K562 (cell line): ENCODE measurements at regions not wholly inside any gene's neighbourhood (a gene's known extent, or its start where the extent isn't known, plus 50 kb on each side); places are given as distances from the start of the nearest gene placed in this dataset.

Experiments used
- ATAC-seq: fragments of 200-7000 bp; cut with Tn5 transposase; 3 replicates; pipeline ENCODE4 v1.9.1; 2020; ENCODE audit warnings: moderate library complexity
- BruUV-seq: library from RNA; stranded (reverse); fragments of 400-500 nt; replicated peaks from 2 replicates; lab custom pipeline; 2021; lab: Mats Ljungman, UMichigan
- CTCF ChIA-PET: fragments of 300-600 bp; formaldehyde crosslinking; extraction: SDS; loops from one replicate; lab custom pipeline; 2021; ENCODE audit warnings: low intra/inter-chr PET ratio; lab: Yijun Ruan, JAX
- POLR2A ChIA-PET: fragments of 300-600, 350-650 bp; sonication (Branson Sonifier 250); formaldehyde crosslinking; extraction: SDS; loops from one replicate; lab custom pipeline; 2021; ENCODE audit warnings: antibody characterized with exemption, inconsistent platforms; lab: Yijun Ruan, JAX
- DNase-seq, 4 experiments: peaks; one replicate each; pipeline versions ENCODE4 v3.0.0 to v3.0.0-alpha.2; 2011 to 2018; ENCODE audit warnings: low spot score in 3 of 4, mixed read lengths in 3 of 4; ENCODE audit errors: extremely low read depth in 1 of 4
- FAIRE-seq: peaks from 2 replicates; lab custom pipeline; 2011; peaks lifted over from hg19 to GRCh38; lab: Jason Lieb, UNC
- H2AFZ ChIP-seq: 2 replicates; pipeline ENCODE4 v1.6.0; 2011; ENCODE audit warnings: low read depth, low read length, control low read depth, inconsistent platforms
- H3K27ac ChIP-seq: fragments of 200-600 bp; 3 replicates; pipeline ENCODE4 v1.8.0; 2011; ENCODE audit warnings: low read depth, mild to moderate bottlenecking, control low read depth, inconsistent platforms, low read length, moderate library complexity, mixed read lengths; ENCODE audit errors: extremely low read depth
- H3K27me3 ChIP-seq, 2 experiments: fragments of 300-600 bp in 1 of 2; 2 replicates in 1 of 2; 3 replicates in 1 of 2; pipeline versions ENCODE4 v1.6.0 to v1.8.0; 2011; ENCODE audit warnings: inconsistent platforms in 2 of 2, low read length in 2 of 2, mild to moderate bottlenecking in 1 of 2, mixed read lengths in 1 of 2, moderate library complexity in 1 of 2; ENCODE audit not compliant: control insufficient read depth in 2 of 2, insufficient read depth in 2 of 2
- H3K36me3 ChIP-seq: fragments of 300-600 bp; 3 replicates; pipeline ENCODE4 v1.8.0; 2011; ENCODE audit warnings: mild to moderate bottlenecking, low read length, inconsistent platforms; ENCODE audit not compliant: control insufficient read depth, insufficient read depth
- H3K4me1 ChIP-seq, 2 experiments: fragments of 200-600 bp in 1 of 2; replicated peaks in 1 of 2; 2 replicates in 1 of 2; 3 replicates in 1 of 2; pipeline versions ENCODE4 v1.5.1 to v1.8.0; 2011; ENCODE audit warnings: inconsistent platforms in 2 of 2, low read length in 2 of 2, mild to moderate bottlenecking in 1 of 2, mixed read lengths in 1 of 2, moderate library complexity in 1 of 2; ENCODE audit not compliant: control insufficient read depth in 2 of 2, insufficient read depth in 2 of 2
- H3K4me2 ChIP-seq: 2 replicates; pipeline ENCODE4 v1.6.1; 2011; ENCODE audit warnings: low read length, control low read depth, inconsistent platforms, mixed read lengths; ENCODE audit not compliant: insufficient read depth
- H3K4me3 ChIP-seq: fragments of 200-600 bp; sonication (generic), shearing (Covaris generic); 2 replicates; pipeline ENCODE4 v1.5.1; 2016; ENCODE audit warnings: control low read depth, inconsistent platforms
- H3K79me2 ChIP-seq: fragments of 200-600 bp; 3 replicates; pipeline ENCODE4 v1.8.0; 2011; ENCODE audit warnings: low read length, inconsistent platforms; ENCODE audit not compliant: control insufficient read depth, insufficient read depth
- H3K9ac ChIP-seq, 2 experiments: 2 replicates each; pipeline versions ENCODE4 v1.6.0 to v1.6.1; 2011; ENCODE audit warnings: low read depth in 2 of 2, low read length in 2 of 2, control low read depth in 1 of 2, inconsistent platforms in 1 of 2, mild to moderate bottlenecking in 1 of 2, mixed read lengths in 1 of 2; ENCODE audit not compliant: insufficient read depth in 1 of 2
- H3K9me1 ChIP-seq: one replicate; pipeline ENCODE4 v1.6.0; 2011; ENCODE audit warnings: inconsistent platforms, mild to moderate bottlenecking, low read length, moderate library complexity; ENCODE audit not compliant: control insufficient read depth, insufficient read depth
- H3K9me3 ChIP-seq: replicated peaks from 2 replicates; pipeline ENCODE4 v1.5.1; 2011; ENCODE audit warnings: low read depth, low read length, inconsistent platforms; ENCODE audit not compliant: control insufficient read depth, insufficient read depth
- H4K20me1 ChIP-seq: replicated peaks from 2 replicates; pipeline ENCODE4 v1.6.1; 2011; ENCODE audit warnings: low read length, inconsistent platforms, mixed read lengths; ENCODE audit not compliant: control insufficient read depth, insufficient read depth
- EP400 ChIP-seq: fragments of 450-650 bp; IDR thresholded peaks from 2 replicates; pipeline ENCODE4 v1.6.1; 2017; ENCODE audit warnings: antibody characterized with exemption, mild to moderate bottlenecking, moderate library complexity
- MBD1 ChIP-seq: fragments of 250-450 bp; sonication (Bioruptor Pico); IDR thresholded peaks from 2 replicates; pipeline ENCODE4 v1.8.0; 2022; ENCODE audit warnings: inconsistent platforms
- MCM3 ChIP-seq: fragments of 450-650 bp; IDR thresholded peaks from 2 replicates; pipeline ENCODE4 v1.6.1; 2016
- NR2F6 ChIP-seq: fragments of 450-650 bp; formaldehyde crosslinking; IDR thresholded peaks from 2 replicates; pipeline ENCODE4 v1.4.0; 2020; ENCODE audit warnings: mild to moderate bottlenecking
- POU5F1 ChIP-seq: fragments of 150-350 bp; IDR thresholded peaks from 2 replicates; pipeline ENCODE4 v1.6.1; 2014; ENCODE audit warnings: borderline replicate concordance, low read length, low read depth, mild to moderate bottlenecking; ENCODE audit not compliant: partially characterized antibody
- SP2 ChIP-seq: IDR thresholded peaks from 2 replicates; pipeline ENCODE4 v1.6.1; 2011; ENCODE audit warnings: mild to moderate bottlenecking, low read depth, low read length, moderate library complexity; ENCODE audit not compliant: poor library complexity, severe bottlenecking; ENCODE audit errors: extremely low read depth
- ZMIZ1 ChIP-seq, 2 experiments: fragments of 150-350 bp in 1 of 2; IDR thresholded peaks; 2 replicates each; pipeline ENCODE4 v1.6.1; 2012 to 2016; ENCODE audit warnings: low read depth in 2 of 2, low read length in 2 of 2, mild to moderate bottlenecking in 1 of 2, moderate library complexity in 1 of 2
- in situ Hi-C: fragments of 300-500 bp; cut with MboI; formaldehyde crosslinking; loops from 4 replicates; pipeline ENCODE4 v1.15.0; 2018; ENCODE audit warnings: inconsistent platforms, mixed read lengths
- intact Hi-C: fragments of 100-400 bp; cut with micrococcal nuclease; formaldehyde crosslinking; loops from 2 replicates; pipeline ENCODE4 v1.14.2; 2022

- H4K20me1 ChIP-seq: no peaks in the 10 kb centered on the region
- H3K36me3 ChIP-seq: no peaks in the 10 kb centered on the region
- POLR2A ChIA-PET: interaction anchor here (0.8 kb wide), 1 partner anchor 203 kb away, joined by 3 read pairs; no protein-coding TSS in a partner anchor
- BruUV-seq: no TSS peak
- no peaks in the 10 kb centered on the region for H3K27me3 ChIP-seq
- intact Hi-C loops (no loop called here), in situ Hi-C loops (no loop called here)
- DNase-seq (no peak), ATAC-seq (no peak), FAIRE-seq (no peak)
- CTCF ChIA-PET: no interaction called here
- H3K4me3 ChIP-seq: no peak overlapping the region
- no peak overlapping the region for H3K4me2 ChIP-seq
- H3K9me1 ChIP-seq: no peaks in the 10 kb centered on the region
- H3K27ac ChIP-seq: no peak overlapping the region
- no peaks in the 10 kb centered on the region for H3K9me3 ChIP-seq
- H3K9ac ChIP-seq: no peak overlapping the region
- H3K4me1 ChIP-seq: no peaks in the 10 kb centered on the region
- no peaks in the 10 kb centered on the region for H3K79me2 ChIP-seq
- no peak for TF ChIP-seq NR2F6 (CRISPR knock-in tag)
- TF ChIP-seq MCM3: no peak
- no peak for TF ChIP-seq POU5F1
- TF ChIP-seq ZMIZ1 (IDR thresholded peaks at IDR 0.05; ENCODE audit: low read depth in 2 of 2, low read length in 2 of 2): no peak
- no peak for TF ChIP-seq EP400
- TF ChIP-seq MBD1: no peak
- no peak for TF ChIP-seq SP2
- H2AFZ ChIP-seq: no peak overlapping the region
These were observed 665.6 kb upstream of the KLHL29 start for GRCh38 chr2:22719396-22719795.
